ENCODE measurements at regions not wholly inside any gene's neighbourhood (a gene's known extent, or its start where the extent isn't known, plus 50 kb on each side); places are given as distances from the start of the nearest gene placed in this dataset.

GRCh38 chr21:15191342-15191741 lies 126.5 kb upstream of the NRIP1 start:
- no peak overlapping the region for H3K4me3 ChIP-seq
- no peak for DNase-seq (ENCODE audit: low spot score in 2 of 2)
- TF ChIP-seq CTCF (IDR thresholded peaks at IDR 0.05) (no peak), POLR2AphosphoS5 (IDR thresholded peaks at IDR 0.05) (no peak), POLR2A (IDR thresholded peaks at IDR 0.05) (no peak)
- H3K36me3 ChIP-seq: no peaks in the 10 kb centered on the region
- no peaks in the 10 kb centered on the region for H3K9me3 ChIP-seq
- no peaks in the 10 kb centered on the region for H3K27me3 ChIP-seq
- no peak overlapping the region for H3K27ac ChIP-seq
- H3K4me1 ChIP-seq: no peaks in the 10 kb centered on the region
- intact Hi-C loops (cut with DNase I; ENCODE audit: low total_unique reads): no loop called here

GRCh38 chr21:15192243-15192642 lies 127.4 kb upstream of the NRIP1 start:
- no peaks in the 10 kb centered on the region for H3K4me1 ChIP-seq
- no peaks in the 10 kb centered on the region for H3K27me3 ChIP-seq
- no peaks in the 10 kb centered on the region for H3K36me3 ChIP-seq
- H3K4me3 ChIP-seq: no peak overlapping the region
- intact Hi-C loops (cut with DNase I; ENCODE audit: low total_unique reads): no loop called here
- no peak overlapping the region for H3K27ac ChIP-seq
- no peaks in the 10 kb centered on the region for H3K9me3 ChIP-seq
- no peak for TF ChIP-seq POLR2AphosphoS5 (IDR thresholded peaks at IDR 0.05)
- no peak for TF ChIP-seq POLR2A (IDR thresholded peaks at IDR 0.05)
- TF ChIP-seq CTCF (IDR thresholded peaks at IDR 0.05): no peak
- DNase-seq (ENCODE audit: low spot score in 2 of 2): no peak

- Histone ChIP-seq H3K4me3 (no peak overlapping the region), H3K9me3 (no peaks in the 10 kb centered on the region), H3K4me1 (no peaks in the 10 kb centered on the region), H3K27me3 (no peaks in the 10 kb centered on the region), H3K36me3 (no peaks in the 10 kb centered on the region), H3K27ac (no peak overlapping the region)
- TF ChIP-seq POLR2A (IDR thresholded peaks at IDR 0.05) (no peak), POLR2AphosphoS5 (IDR thresholded peaks at IDR 0.05) (no peak)
- intact Hi-C loops (cut with DNase I; ENCODE audit: low total_unique reads): no loop called here
- no peak for DNase-seq (ENCODE audit: low spot score in 2 of 2)
Measured at GRCh38 chr21:15193937-15194336, 129.1 kb upstream of the NRIP1 start.

- H3K27me3 ChIP-seq: no peaks in the 10 kb centered on the region
- intact Hi-C loops (cut with DNase I; ENCODE audit: low total_unique reads): no loop called here
- no peaks in the 10 kb centered on the region for H3K36me3 ChIP-seq
- H3K27ac ChIP-seq: no peak overlapping the region
- no peaks in the 10 kb centered on the region for H3K4me1 ChIP-seq
- no peak for TF ChIP-seq POLR2A (IDR thresholded peaks at IDR 0.05)
- TF ChIP-seq CTCF (IDR thresholded peaks at IDR 0.05): no peak
- TF ChIP-seq POLR2AphosphoS5 (IDR thresholded peaks at IDR 0.05): no peak
- no peak for DNase-seq (ENCODE audit: low spot score in 2 of 2)
- no peak overlapping the region for H3K4me3 ChIP-seq
- H3K9me3 ChIP-seq: no peaks in the 10 kb centered on the region
Measured at GRCh38 chr21:15195104-15195503, 130.3 kb upstream of the NRIP1 start.

- Histone ChIP-seq H3K36me3 (no peaks in the 10 kb centered on the region), H3K27me3 (no peaks in the 10 kb centered on the region), H3K27ac (no peak overlapping the region), H3K4me1 (no peaks in the 10 kb centered on the region), H3K9me3 (no peaks in the 10 kb centered on the region), H3K4me3 (no peak overlapping the region)
- no peak for TF ChIP-seq POLR2AphosphoS5 (IDR thresholded peaks at IDR 0.05)
- TF ChIP-seq CTCF (IDR thresholded peaks at IDR 0.05): no peak
- no peak for TF ChIP-seq POLR2A (IDR thresholded peaks at IDR 0.05)
- DNase-seq (ENCODE audit: low spot score in 2 of 2): no peak
- intact Hi-C loops (cut with DNase I; ENCODE audit: low total_unique reads): no loop called here
Measured at GRCh38 chr21:15195768-15196167, 131.0 kb upstream of the NRIP1 start.

- TF ChIP-seq POLR2A (IDR thresholded peaks at IDR 0.05): no peak
- no peak for TF ChIP-seq CTCF (IDR thresholded peaks at IDR 0.05)
- TF ChIP-seq POLR2AphosphoS5 (IDR thresholded peaks at IDR 0.05): no peak
- H3K36me3 ChIP-seq: no peaks in the 10 kb centered on the region
- no peaks in the 10 kb centered on the region for H3K9me3 ChIP-seq
- no peaks in the 10 kb centered on the region for H3K27me3 ChIP-seq
- no peak overlapping the region for H3K4me3 ChIP-seq
- H3K27ac ChIP-seq: no peak overlapping the region
- DNase-seq (ENCODE audit: low spot score in 2 of 2): no peak
- intact Hi-C loops (cut with DNase I; ENCODE audit: low total_unique reads): no loop called here
- no peaks in the 10 kb centered on the region for H3K4me1 ChIP-seq
Measured at GRCh38 chr21:15197696-15198095, 132.9 kb upstream of the NRIP1 start.

Measured in breast epithelium (tissue), 4 donors.